ENCODE measurements at regions not wholly inside any gene's neighbourhood (a gene's known extent, or its start where the extent isn't known, plus 50 kb on each side); places are given as distances from the start of the nearest gene placed in this dataset.

- TF ChIP-seq ZNF225 (CRISPR knock-in tag; IDR thresholded peaks at IDR 0.05) (no peak), HMGXB3 (CRISPR knock-in tag; IDR thresholded peaks at IDR 0.05; ENCODE audit: borderline replicate concordance) (no peak), ZNF207 (IDR thresholded peaks at IDR 0.05; ENCODE audit: borderline replicate concordance) (no peak), ZBTB7B (CRISPR knock-in tag; IDR thresholded peaks at IDR 0.05) (peak; percentile 58; the same call in 1 of the 2 replicates), CENPT (CRISPR knock-in tag; IDR thresholded peaks at IDR 0.05; ENCODE audit: low read depth) (no peak), RARG (CRISPR knock-in tag; IDR thresholded peaks at IDR 0.05; ENCODE audit: low read depth) (no peak), HOXA9 (CRISPR knock-in tag; IDR thresholded peaks at IDR 0.05; ENCODE audit: borderline replicate concordance) (no peak), HOMEZ (CRISPR knock-in tag; IDR thresholded peaks at IDR 0.05; ENCODE audit: low read depth) (0 out of 2 replicates have a peak, but pooled peaks have one; percentile 7), BRD4 (CRISPR knock-in tag; IDR thresholded peaks at IDR 0.05) (0 out of 2 replicates have a peak, but pooled peaks have one; percentile 14), KLF12 (CRISPR knock-in tag; IDR thresholded peaks at IDR 0.05; ENCODE audit: borderline replicate concordance) (no peak), DPF2 (CRISPR knock-in tag; IDR thresholded peaks at IDR 0.05; ENCODE audit: borderline replicate concordance, low read depth) (no peak), ZNF775 (CRISPR knock-in tag; IDR thresholded peaks at IDR 0.05; ENCODE audit: borderline replicate concordance) (no peak), SPEN (CRISPR knock-in tag; IDR thresholded peaks at IDR 0.05; ENCODE audit: low read depth) (peak; percentile 40; the same call in 1 of the 2 replicates), XRCC5 (optimal IDR thresholded peaks at IDR 0.05; ENCODE audit: low read length) (peak; percentile 13), ELK4 (CRISPR knock-in tag; IDR thresholded peaks at IDR 0.05; ENCODE audit: borderline replicate concordance) (no peak), MTA1 (CRISPR knock-in tag; IDR thresholded peaks at IDR 0.05; ENCODE audit: borderline replicate concordance) (no peak), MXI1 (IDR thresholded peaks at IDR 0.05; ENCODE audit: borderline replicate concordance, low read depth, low read length) (peak; percentile 94; the same call in 2 of the 3 replicates), ZNF816 (CRISPR knock-in tag; IDR thresholded peaks at IDR 0.05; ENCODE audit: borderline replicate concordance) (no peak), ATAD3A (CRISPR knock-in tag; IDR thresholded peaks at IDR 0.05) (no peak), TBX3 (IDR thresholded peaks at IDR 0.05; ENCODE audit: borderline replicate concordance) (no peak), ZNF234 (CRISPR knock-in tag; conservative IDR thresholded peaks at IDR 0.05) (no peak), SP4 (CRISPR knock-in tag; IDR thresholded peaks at IDR 0.05) (no peak), ZNF580 (CRISPR knock-in tag; IDR thresholded peaks at IDR 0.05; ENCODE audit: borderline replicate concordance, low read depth) (no peak; the same call in 1 of the 2 replicates)
Observed at GRCh38 chr17:409848-410542, 57.4 kb upstream of the RPH3AL start (continued).

Data from HepG2 (cell line).